Fibroblast of lung (primary cell): ENCODE measurements at regions not wholly inside any gene's neighbourhood (a gene's known extent, or its start where the extent isn't known, plus 50 kb on each side); places are given as distances from the start of the nearest gene placed in this dataset.

Source experiments
- DNase-seq, 2 donors: peaks; one replicate each; pipeline versions ENCODE4 v3.0.0 to v3.0.0-alpha.2; 2010; ENCODE audit warnings: low read depth in 2 of 2
- H2AFZ ChIP-seq: 2 replicates; pipeline ENCODE4 v1.5.1; 2012; ENCODE audit warnings: low read length, control low read depth, inconsistent platforms
- H3K27ac ChIP-seq: 2 replicates; pipeline ENCODE4 v1.5.1; 2011; ENCODE audit warnings: low read length, control low read depth; ENCODE audit not compliant: insufficient read depth
- H3K27me3 ChIP-seq: 2 replicates; pipeline ENCODE4 v1.5.1; 2011; ENCODE audit warnings: mild to moderate bottlenecking, low read length; ENCODE audit not compliant: control insufficient read depth, insufficient read depth
- H3K36me3 ChIP-seq: 2 replicates; pipeline ENCODE4 v1.5.1; 2011; ENCODE audit warnings: low read length; ENCODE audit not compliant: control insufficient read depth, insufficient read depth
- H3K4me1 ChIP-seq: 2 replicates; pipeline ENCODE4 v1.5.1; 2011; ENCODE audit warnings: low read length; ENCODE audit not compliant: control insufficient read depth, insufficient read depth; ENCODE audit errors: extremely low read depth
- H3K4me2 ChIP-seq: 2 replicates; pipeline ENCODE4 v1.5.1; 2011; ENCODE audit warnings: low read length, control low read depth; ENCODE audit not compliant: insufficient read depth; ENCODE audit errors: extremely low read depth
- H3K4me3 ChIP-seq, 4 experiments: fragments of 200-600 bp in 1 of 4; sonication (generic) in 1 of 4; replicated peaks in 1 of 4; 2 replicates each; pipeline ENCODE4 v1.5.1; 2011 to 2016; ENCODE audit warnings: low read length in 4 of 4, low read depth in 3 of 4, mild to moderate bottlenecking in 3 of 4, control low read depth in 2 of 4, inconsistent platforms in 1 of 4, mixed read lengths in 1 of 4; ENCODE audit not compliant: insufficient read depth in 1 of 4; ENCODE audit errors: control extremely low read depth in 1 of 4
- H3K79me2 ChIP-seq: 2 replicates; pipeline ENCODE4 v1.5.1; 2012; ENCODE audit warnings: mild to moderate bottlenecking, low read length, inconsistent platforms; ENCODE audit not compliant: control insufficient read depth, insufficient read depth
- H3K9ac ChIP-seq: 2 replicates; pipeline ENCODE4 v1.5.1; 2011; ENCODE audit warnings: mild to moderate bottlenecking, low read length, control low read depth; ENCODE audit not compliant: insufficient read depth
- H3K9me3 ChIP-seq: 2 replicates; pipeline ENCODE4 v1.5.1; 2012; ENCODE audit warnings: low read depth, low read length; ENCODE audit not compliant: control insufficient read depth, insufficient read depth
- H4K20me1 ChIP-seq: 2 replicates; pipeline ENCODE4 v1.5.1; 2011; ENCODE audit warnings: low read length; ENCODE audit not compliant: control insufficient read depth, insufficient read depth; ENCODE audit errors: extremely low read depth
- CTCF ChIP-seq, 2 donors: IDR thresholded peaks in 1 of 2; conservative IDR thresholded peaks in 1 of 2; 1 replicate in 1 of 2; 2 replicates in 1 of 2; pipeline ENCODE4 v1.5.1; 2011 to 2012; ENCODE audit warnings: low read length in 2 of 2, control low read depth in 1 of 2, inconsistent platforms in 1 of 2, low read depth in 1 of 2, mild to moderate bottlenecking in 1 of 2
- EZH2 ChIP-seq: IDR thresholded peaks from 2 replicates; pipeline ENCODE4 v1.5.1; 2012; ENCODE audit warnings: low read length, control low read depth, mild to moderate bottlenecking; ENCODE audit errors: missing control alignments

GRCh38 chr1:209527993-209528717, 55.4 kb upstream of the CAMK1G start:
- Histone ChIP-seq H3K9ac (no peak overlapping the region), H2AFZ (no peak overlapping the region), H3K27me3 (peaks cover 1% of the 10 kb centered on the region), H3K4me3 (no peak overlapping the region), H3K4me1 (no peaks in the 10 kb centered on the region), H3K27ac (no peak overlapping the region), H3K9me3 (no peaks in the 10 kb centered on the region), H3K36me3 (no peaks in the 10 kb centered on the region), H4K20me1 (no peaks in the 10 kb centered on the region), H3K79me2 (no peaks in the 10 kb centered on the region), H3K4me2 (no peak overlapping the region)
- DNase-seq: peak in 1 of 2 donors; percentile 23
- TF ChIP-seq CTCF (conservative IDR thresholded peaks at IDR 0.05 in 1 of 2, IDR thresholded peaks at IDR 0.05 in 1 of 2; ENCODE audit: low read depth in 1 of 2, low read length in 2 of 2): no peak

GRCh38 chr1:209529233-209529632, 54.3 kb upstream of the CAMK1G start:
- H3K36me3 ChIP-seq: no peaks in the 10 kb centered on the region
- H3K9me3 ChIP-seq: no peaks in the 10 kb centered on the region
- no peaks in the 10 kb centered on the region for H3K79me2 ChIP-seq
- no peak overlapping the region for H3K4me2 ChIP-seq
- no peaks in the 10 kb centered on the region for H4K20me1 ChIP-seq
- no peak for DNase-seq
- H3K4me3 ChIP-seq: no peak overlapping the region
- no peak overlapping the region for H2AFZ ChIP-seq
- peaks cover 3% of the 10 kb centered on the region for H3K27me3 ChIP-seq
- no peaks in the 10 kb centered on the region for H3K4me1 ChIP-seq
- no peak for TF ChIP-seq CTCF (conservative IDR thresholded peaks at IDR 0.05 in 1 of 2, IDR thresholded peaks at IDR 0.05 in 1 of 2; ENCODE audit: low read depth in 1 of 2, low read length in 2 of 2)
- no peak for TF ChIP-seq EZH2
- no peak overlapping the region for H3K27ac ChIP-seq
- H3K9ac ChIP-seq: no peak overlapping the region

- H3K79me2 ChIP-seq: no peaks in the 10 kb centered on the region
- no peak overlapping the region for H2AFZ ChIP-seq
- no peak overlapping the region for H3K4me3 ChIP-seq
- H3K27me3 ChIP-seq: peaks cover 5% of the 10 kb centered on the region
- no peak overlapping the region for H3K9ac ChIP-seq
- no peak for TF ChIP-seq EZH2
- no peak for TF ChIP-seq CTCF (conservative IDR thresholded peaks at IDR 0.05 in 1 of 2, IDR thresholded peaks at IDR 0.05 in 1 of 2; ENCODE audit: low read depth in 1 of 2, low read length in 2 of 2)
- H3K4me2 ChIP-seq: no peak overlapping the region
- H3K9me3 ChIP-seq: no peaks in the 10 kb centered on the region
- H3K4me1 ChIP-seq: no peaks in the 10 kb centered on the region
- no peaks in the 10 kb centered on the region for H4K20me1 ChIP-seq
- H3K27ac ChIP-seq: no peak overlapping the region
- DNase-seq: no peak
- H3K36me3 ChIP-seq: no peaks in the 10 kb centered on the region
These were observed 52.5 kb upstream of the CAMK1G start for GRCh38 chr1:209531006-209531405.
